HL-60/S4 (cell line): ENCODE measurements at regions not wholly inside any gene's neighbourhood (a gene's known extent, or its start where the extent isn't known, plus 50 kb on each side); places are given as distances from the start of the nearest gene placed in this dataset.

ENCODE experiments used
- in situ Hi-C: fragments of 300-500 bp; cut with MboI; formaldehyde crosslinking; loops from 2 replicates; pipeline ENCODE4 v1.14.3; 2022; ENCODE audit warnings: low sequenced_read_pairs

DNA sequence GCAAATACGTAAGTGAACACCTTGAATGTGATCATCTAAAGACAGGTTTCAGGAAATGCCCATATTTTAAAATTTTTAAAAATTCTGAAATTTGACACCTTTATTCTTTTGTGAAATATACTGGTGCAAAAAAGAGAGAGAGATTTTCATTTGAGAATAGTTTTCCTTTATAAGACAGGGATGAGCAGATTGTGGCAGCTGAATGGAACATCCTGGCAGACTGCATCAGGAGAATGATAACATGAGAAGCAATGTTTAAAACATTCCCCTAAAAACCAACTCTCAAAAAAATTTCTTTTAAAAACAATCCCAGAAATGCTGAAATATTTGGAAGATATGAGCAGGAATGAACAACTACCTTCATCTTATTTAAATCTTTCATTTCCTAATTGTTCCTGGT, 744.8 kb upstream of the ID2 start:
- in situ Hi-C loops: no loop called here

DNA sequence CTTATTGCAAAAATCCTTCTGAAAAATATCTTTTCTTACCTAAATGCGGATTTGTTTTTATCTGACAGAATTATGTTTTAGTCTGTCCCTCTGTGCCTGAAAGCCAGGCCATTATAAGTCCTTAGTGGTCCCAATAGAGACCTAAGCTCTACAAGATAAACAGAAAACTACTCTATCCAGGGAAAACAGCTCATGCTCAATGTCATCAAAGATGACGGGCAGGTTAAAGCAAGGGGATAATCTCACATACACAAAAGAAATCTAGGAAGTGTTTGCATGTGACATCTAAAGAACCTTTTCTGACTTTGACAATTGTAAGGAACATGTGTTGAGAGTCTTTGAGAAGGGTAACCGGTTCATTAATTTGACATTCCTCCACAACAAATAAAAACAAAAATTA, 741.1 kb upstream of the ID2 start:
- in situ Hi-C loops: no loop called here

DNA sequence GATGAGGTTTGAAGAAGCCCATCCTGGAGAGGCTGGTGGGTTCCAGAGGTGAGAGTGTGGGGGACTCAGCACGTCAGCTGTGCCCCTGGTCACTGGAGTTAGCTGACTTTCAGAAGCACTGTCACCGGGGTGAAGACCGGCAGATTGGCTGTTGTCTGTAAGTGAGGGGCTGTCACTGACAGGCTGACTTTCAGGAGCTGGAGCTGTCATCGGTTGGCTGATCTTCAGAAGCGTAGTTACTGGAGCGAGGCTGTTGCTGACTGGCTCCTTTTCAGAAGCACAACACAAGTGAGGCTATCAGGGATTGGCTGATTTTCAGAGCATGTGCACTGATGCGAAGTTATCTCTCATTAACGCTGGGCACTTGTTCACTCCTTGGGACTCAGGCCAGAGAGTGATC, 738.4 kb upstream of the ID2 start:
- in situ Hi-C loops: no loop called here

DNA sequence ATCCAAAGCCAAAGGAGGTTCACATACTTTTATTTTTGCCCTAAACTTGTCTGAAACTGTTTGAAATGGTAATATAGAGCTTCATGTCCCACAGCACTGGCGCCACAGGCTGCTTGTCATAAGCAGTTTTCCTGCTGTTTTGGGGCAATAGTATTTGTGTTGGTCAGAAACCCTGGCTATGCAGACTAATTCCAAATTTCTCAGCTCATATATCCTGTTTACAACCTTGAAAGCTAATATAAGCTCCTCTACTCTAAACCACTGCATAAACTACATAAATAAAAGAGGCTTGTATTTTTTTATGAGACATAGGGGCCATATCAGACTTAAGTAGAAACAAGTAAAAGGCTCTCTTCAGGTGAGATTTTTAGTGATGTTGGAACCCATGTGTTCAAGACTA, 736.8 kb upstream of the ID2 start:
- in situ Hi-C loops: no loop called here

- in situ Hi-C loops: no loop called here
These were observed 731.7 kb upstream of the ID2 start for GRCh38 chr2:7950035-7950612.

DNA sequence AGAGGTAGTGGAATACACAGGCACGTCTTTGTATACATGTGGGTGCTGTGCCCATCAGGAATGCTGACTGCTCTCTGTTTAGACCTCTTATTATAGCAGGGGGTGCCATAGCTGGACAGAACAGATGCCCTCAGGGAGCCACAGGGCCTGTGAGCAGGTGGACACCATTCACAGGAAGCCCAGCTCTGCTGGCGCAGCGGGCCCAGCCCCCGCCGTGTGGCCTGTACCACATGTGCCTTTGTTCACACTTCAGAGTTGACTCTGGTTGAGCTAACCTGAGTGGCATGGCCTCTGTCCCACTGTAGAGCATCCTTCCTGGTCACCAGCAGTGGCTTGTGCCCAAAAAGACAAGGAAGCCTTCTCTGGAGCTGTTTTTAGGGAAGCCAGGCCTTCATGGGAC, 730.9 kb upstream of the ID2 start:
- in situ Hi-C loops: no loop called here

GRCh38 chr2:7951490-7951889, 730.4 kb upstream of the ID2 start:
- in situ Hi-C loops: no loop called here

DNA sequence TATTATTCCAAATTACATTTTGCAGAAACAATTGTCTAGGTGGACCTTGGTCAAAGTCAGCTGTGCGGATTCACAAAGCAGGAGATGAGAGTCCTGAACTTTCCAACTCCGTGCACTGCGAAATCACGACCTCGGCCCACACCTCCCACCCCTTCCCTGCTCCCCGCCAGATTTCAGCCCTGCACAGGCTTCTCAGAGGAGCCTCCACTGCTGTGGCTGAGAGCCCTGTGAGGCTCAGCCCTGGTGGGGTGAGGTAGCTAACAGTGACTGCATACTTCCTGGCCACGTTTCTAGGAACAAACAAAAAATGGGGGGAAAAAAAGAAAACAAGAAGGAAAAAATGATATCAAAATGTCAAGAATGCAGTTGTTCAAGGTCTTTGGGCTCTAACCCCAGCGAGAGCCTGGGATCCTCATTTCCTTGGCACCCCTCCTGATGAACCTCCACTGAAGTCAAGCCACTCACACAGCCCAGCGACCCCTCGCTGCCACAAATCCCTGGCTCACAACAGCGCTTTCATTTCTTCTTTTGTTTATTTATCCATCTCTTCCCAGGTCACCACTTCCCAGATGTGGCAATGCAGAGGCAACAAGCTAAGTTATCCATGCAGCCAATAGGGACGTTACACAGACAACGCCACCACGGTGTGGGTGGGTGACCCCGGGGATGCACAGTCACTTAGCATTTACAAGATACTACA, 729.7 kb upstream of the ID2 start:
- in situ Hi-C loops: no loop called here

DNA sequence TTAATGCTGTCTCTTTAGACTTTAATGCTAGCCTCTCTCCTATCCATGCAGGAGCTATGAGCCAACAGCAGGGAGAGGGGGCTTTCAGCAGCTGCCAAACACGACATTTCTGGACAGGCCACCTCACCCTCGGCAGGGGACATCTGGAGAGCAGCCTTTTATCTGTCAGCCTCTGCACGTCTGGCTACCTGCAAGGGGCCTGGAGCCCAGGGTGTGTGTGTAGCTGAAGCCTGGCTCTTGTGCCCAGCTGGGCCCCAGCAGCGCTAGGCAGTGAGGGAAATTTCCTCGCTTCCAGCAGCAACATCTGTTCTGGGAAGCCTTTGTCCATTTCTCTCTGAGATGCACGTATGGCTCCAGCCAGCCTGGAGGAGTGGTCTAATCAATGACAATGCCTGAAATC, 728.7 kb upstream of the ID2 start:
- in situ Hi-C loops: no loop called here

DNA sequence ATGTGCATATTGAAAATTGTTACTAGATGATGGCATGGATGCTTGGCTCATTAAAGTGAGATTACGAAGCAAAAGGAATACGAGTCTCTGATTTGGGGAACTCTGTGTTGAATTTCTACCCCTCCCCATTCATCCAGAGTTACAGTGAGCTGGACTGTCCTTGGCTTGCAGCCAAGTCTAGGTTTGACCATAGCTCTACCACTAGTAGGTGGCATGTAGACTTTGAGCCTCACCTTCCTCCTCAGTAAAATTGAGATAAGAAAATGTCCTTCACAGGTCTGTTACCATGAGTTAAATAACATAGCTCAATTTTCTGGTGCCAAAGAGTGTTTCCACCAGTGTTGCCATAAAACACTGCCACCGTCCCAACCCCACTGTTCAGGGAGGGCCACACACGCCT, 727.6 kb upstream of the ID2 start:
- in situ Hi-C loops: no loop called here

DNA sequence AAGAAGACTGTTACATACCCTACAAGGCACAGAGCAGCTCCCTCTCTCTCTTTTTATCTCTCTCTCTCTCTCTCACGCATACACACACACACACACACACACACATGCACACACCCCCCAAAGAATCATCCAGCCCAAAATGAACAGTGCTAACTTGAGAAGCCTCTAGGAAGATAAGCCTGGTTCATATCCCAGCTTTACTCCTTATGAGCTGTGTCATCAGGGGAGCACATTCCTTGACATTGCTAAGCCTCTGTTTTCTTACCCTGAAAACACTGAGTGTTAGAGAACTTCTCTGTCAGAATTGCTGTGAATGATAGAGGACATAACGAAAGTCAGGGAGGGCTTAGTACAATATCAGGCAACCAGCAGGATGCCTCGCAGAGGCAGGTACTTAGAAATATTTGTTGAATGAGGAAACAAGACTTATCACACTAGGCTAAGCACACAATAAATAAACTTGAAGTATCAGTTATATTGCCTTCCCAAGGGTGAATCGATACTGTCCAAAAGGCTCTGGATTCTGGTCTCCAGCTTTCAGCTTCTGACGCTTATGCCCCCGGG, 725.6 kb upstream of the ID2 start:
- in situ Hi-C loops: no loop called here

DNA sequence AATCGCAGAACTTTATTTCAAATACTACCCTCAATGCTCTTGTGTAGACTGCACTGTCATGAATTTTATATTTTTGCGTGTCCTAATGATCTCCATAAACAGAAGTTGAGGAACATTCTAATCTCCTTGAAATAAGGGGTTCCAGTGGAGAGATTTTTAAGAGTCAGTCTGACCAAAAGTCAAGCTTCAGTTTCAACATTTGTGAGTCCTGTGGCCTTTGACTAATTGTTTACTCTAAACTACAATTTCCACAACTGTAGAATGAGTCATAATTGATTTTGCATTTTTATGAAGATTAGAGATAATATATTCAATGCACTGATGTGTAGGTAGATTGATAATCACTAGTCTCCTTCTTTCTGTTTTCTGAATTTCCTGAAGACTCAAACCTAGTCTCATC, 720.3 kb upstream of the ID2 start:
- in situ Hi-C loops: no loop called here

DNA sequence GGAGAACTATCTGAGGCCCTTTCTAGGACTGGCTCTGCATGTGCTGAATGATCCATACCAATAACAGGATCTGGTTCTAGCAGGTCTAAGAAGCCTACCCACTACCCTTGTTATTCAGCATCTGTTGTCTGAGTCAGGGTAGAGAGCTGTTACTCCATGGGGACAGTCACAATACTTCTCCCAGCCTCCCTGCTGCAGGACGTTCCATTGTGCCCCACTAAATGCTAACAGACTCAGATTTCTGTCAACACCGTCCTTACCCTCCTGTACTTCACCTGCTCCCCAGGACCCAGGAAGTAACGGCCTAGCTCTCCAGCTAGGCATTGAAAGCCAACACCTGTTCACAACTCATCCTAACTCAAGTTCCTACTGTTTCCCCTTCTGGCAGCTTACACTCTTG, 719.7 kb upstream of the ID2 start:
- in situ Hi-C loops: no loop called here

- in situ Hi-C loops: no loop called here
These were observed 718.1 kb upstream of the ID2 start for GRCh38 chr2:7963787-7964186.

- in situ Hi-C loops: no loop called here
These were observed 715.8 kb upstream of the ID2 start for GRCh38 chr2:7966032-7966431.

DNA sequence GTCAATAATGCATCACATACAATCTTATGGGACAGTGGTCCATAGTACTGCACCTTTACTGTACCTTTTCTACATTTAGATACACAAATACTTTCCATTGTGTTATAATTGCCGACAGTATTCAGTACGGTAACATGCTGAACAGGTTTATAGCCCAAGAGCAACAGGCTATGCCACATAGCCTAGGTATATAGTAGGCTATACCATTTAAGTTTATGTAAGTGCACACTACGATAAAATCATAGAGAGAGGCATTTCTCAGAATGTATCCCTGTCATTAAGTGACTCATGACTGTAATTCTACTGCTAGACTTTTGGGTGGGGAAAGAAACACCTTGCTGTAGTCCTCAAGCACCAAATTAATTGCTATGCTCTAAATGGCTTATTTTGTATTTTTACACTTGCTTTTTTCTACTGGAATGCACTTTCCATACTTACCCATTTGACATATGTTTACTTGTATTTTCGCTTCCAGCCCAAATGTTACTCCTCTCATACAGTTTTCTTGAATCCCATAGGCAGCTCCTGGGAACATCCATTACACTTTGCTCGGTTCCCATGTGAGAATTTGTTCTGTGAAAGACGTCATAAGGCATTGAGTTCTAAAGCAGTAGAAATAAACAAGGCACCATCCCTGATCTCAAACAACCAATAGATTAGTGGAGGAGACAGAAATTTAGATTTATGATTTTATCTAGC, 714.0 kb upstream of the ID2 start:
- in situ Hi-C loops: no loop called here

- in situ Hi-C loops: no loop called here
These were observed 711.9 kb upstream of the ID2 start for GRCh38 chr2:7969756-7970515.

- in situ Hi-C loops: no loop called here
These were observed 710.6 kb upstream of the ID2 start for GRCh38 chr2:7971248-7971647.

GRCh38 chr2:7971841-7972240, 710.0 kb upstream of the ID2 start:
- in situ Hi-C loops: no loop called here

- in situ Hi-C loops: no loop called here
These were observed 709.2 kb upstream of the ID2 start for GRCh38 chr2:7972670-7973069.

GRCh38 chr2:7973801-7974480, 707.9 kb upstream of the ID2 start:
- in situ Hi-C loops: no loop called here
